GM18858 (cell line): ENCODE measurements at regions not wholly inside any gene's neighbourhood (a gene's known extent, or its start where the extent isn't known, plus 50 kb on each side); places are given as distances from the start of the nearest gene placed in this dataset.

ENCODE experiments used
- ATAC-seq: cut with Tn5 transposase; IDR thresholded peaks from one replicate; pipeline ENCODE4 v1.9.1; 2021; ENCODE audit not compliant: unreplicated experiment

GRCh38 chr9:23522952-23523351 lies 303.1 kb downstream of the ELAVL2 start:
- no peak for ATAC-seq

GRCh38 chr9:23524607-23525155 lies 301.4 kb downstream of the ELAVL2 start:
- ATAC-seq = no peak

GRCh38 chr9:23526806-23527205 lies 299.2 kb downstream of the ELAVL2 start:
- ATAC-seq = no peak

- no peak for ATAC-seq
Observed at GRCh38 chr9:23532282-23532681, 293.8 kb downstream of the ELAVL2 start.

- ATAC-seq = no peak
Observed at GRCh38 chr9:23537192-23538066, 288.6 kb downstream of the ELAVL2 start.

- ATAC-seq = no peak
Observed at GRCh38 chr9:23538067-23538402, 288.0 kb downstream of the ELAVL2 start.

GRCh38 chr9:23538461-23539003 lies 287.5 kb downstream of the ELAVL2 start:
- ATAC-seq = no peak

- no peak for ATAC-seq
Observed at GRCh38 chr9:23539311-23539710, 286.7 kb downstream of the ELAVL2 start.

GRCh38 chr9:23541976-23542375 lies 284.1 kb downstream of the ELAVL2 start:
- ATAC-seq = no peak

GRCh38 chr9:23542438-23542837 lies 283.6 kb downstream of the ELAVL2 start:
- ATAC-seq = no peak

GRCh38 chr9:23542927-23543326 lies 283.1 kb downstream of the ELAVL2 start:
- ATAC-seq = no peak

GRCh38 chr9:23543419-23543818 lies 282.6 kb downstream of the ELAVL2 start:
- no peak for ATAC-seq

- no peak for ATAC-seq
Observed at GRCh38 chr9:23545728-23546127, 280.3 kb downstream of the ELAVL2 start.

GRCh38 chr9:23551311-23551721 lies 274.7 kb downstream of the ELAVL2 start:
- ATAC-seq = no peak

- no peak for ATAC-seq
Observed at GRCh38 chr9:23551929-23552707, 273.9 kb downstream of the ELAVL2 start.

GRCh38 chr9:23552876-23553601 lies 273.0 kb downstream of the ELAVL2 start:
- ATAC-seq = no peak

- ATAC-seq = no peak
Observed at GRCh38 chr9:23554686-23555085, 271.4 kb downstream of the ELAVL2 start.

- ATAC-seq = no peak
Observed at GRCh38 chr9:23555851-23556250, 270.2 kb downstream of the ELAVL2 start.

GRCh38 chr9:23556459-23556858 lies 269.6 kb downstream of the ELAVL2 start:
- ATAC-seq = no peak

GRCh38 chr9:23557689-23558088 lies 268.4 kb downstream of the ELAVL2 start:
- no peak for ATAC-seq

GRCh38 chr9:23559522-23559921 lies 266.5 kb downstream of the ELAVL2 start:
- no peak for ATAC-seq
